Mesenchymal stem cell (in vitro differentiated cells and primary cell): ENCODE measurements at regions not wholly inside any gene's neighbourhood (a gene's known extent, or its start where the extent isn't known, plus 50 kb on each side); places are given as distances from the start of the nearest gene placed in this dataset.

ENCODE experiments used
- DNase-seq: peaks from one replicate; pipeline ENCODE4 v3.0.0-alpha.2; 2013
- H2AFZ ChIP-seq: one replicate; pipeline ENCODE4 v1.6.1; 2013; ENCODE audit warnings: low read depth, mild to moderate bottlenecking, control low read depth, inconsistent platforms, low read length, moderate library complexity
- H2AK5ac ChIP-seq: 2 replicates; pipeline ENCODE4 v1.6.1; 2013; ENCODE audit warnings: low read length, moderate library complexity, mild to moderate bottlenecking, inconsistent platforms; ENCODE audit not compliant: severe bottlenecking
- H2BK120ac ChIP-seq: one replicate; pipeline ENCODE4 v1.6.1; 2013; ENCODE audit warnings: low read depth, mild to moderate bottlenecking, inconsistent platforms, low read length, moderate library complexity
- H2BK12ac ChIP-seq, 2 experiments: one replicate each; pipeline ENCODE4 v1.6.1; 2013; ENCODE audit warnings: inconsistent platforms in 2 of 2, low read length in 2 of 2, mild to moderate bottlenecking in 2 of 2, moderate library complexity in 2 of 2, control low read depth in 1 of 2
- H2BK15ac ChIP-seq: one replicate; pipeline ENCODE4 v1.6.1; 2013; ENCODE audit warnings: mild to moderate bottlenecking, low read depth, inconsistent platforms; ENCODE audit not compliant: poor library complexity, severe bottlenecking
- H2BK5ac ChIP-seq: 2 replicates; pipeline ENCODE4 v1.6.1; 2013; ENCODE audit warnings: low read depth, mild to moderate bottlenecking, low read length, control low read depth, inconsistent platforms; ENCODE audit not compliant: poor library complexity, severe bottlenecking
- H3K14ac ChIP-seq, 2 experiments: one replicate each; pipeline ENCODE4 v1.6.1; 2013; ENCODE audit warnings: inconsistent platforms in 2 of 2, low read length in 2 of 2, control low read depth in 1 of 2, mild to moderate bottlenecking in 1 of 2, moderate library complexity in 1 of 2
- H3K18ac ChIP-seq, 2 experiments: one replicate each; pipeline ENCODE4 v1.6.1; 2013; ENCODE audit warnings: inconsistent platforms in 2 of 2, low read length in 2 of 2, control low read depth in 1 of 2, low read depth in 1 of 2, mild to moderate bottlenecking in 1 of 2
- H3K23ac ChIP-seq, 2 experiments: one replicate each; pipeline ENCODE4 v1.6.1; 2013; ENCODE audit warnings: inconsistent platforms in 2 of 2, low read length in 2 of 2, mild to moderate bottlenecking in 2 of 2, moderate library complexity in 2 of 2, control low read depth in 1 of 2
- H3K27ac ChIP-seq: 2 replicates; pipeline ENCODE4 v1.5.1; 2013; ENCODE audit warnings: mild to moderate bottlenecking, moderate library complexity, low read length, control low read depth, inconsistent platforms; ENCODE audit not compliant: poor library complexity, severe bottlenecking
- H3K27me3 ChIP-seq, 2 experiments: 2 replicates each; pipeline versions ENCODE4 v1.6.1 to v1.7.0; 2013; ENCODE audit warnings: low read length in 2 of 2, mild to moderate bottlenecking in 2 of 2, moderate library complexity in 2 of 2, control low read depth in 1 of 2, inconsistent platforms in 1 of 2; ENCODE audit not compliant: control insufficient read depth in 1 of 2, insufficient read depth in 1 of 2
- H3K36me3 ChIP-seq, 2 experiments: 2 replicates each; pipeline versions ENCODE4 v1.6.1 to v1.7.0; 2013; ENCODE audit warnings: low read length in 2 of 2, control low read depth in 1 of 2, inconsistent platforms in 1 of 2, low read depth in 1 of 2, mild to moderate bottlenecking in 1 of 2; ENCODE audit not compliant: insufficient read depth in 2 of 2, control insufficient read depth in 1 of 2
- H3K4ac ChIP-seq, 2 experiments: one replicate each; pipeline ENCODE4 v1.6.1; 2013; ENCODE audit warnings: inconsistent platforms in 2 of 2, low read length in 2 of 2, mild to moderate bottlenecking in 2 of 2, moderate library complexity in 2 of 2, control low read depth in 1 of 2, low read depth in 1 of 2
- H3K4me1 ChIP-seq: 2 replicates; pipeline ENCODE4 v1.6.1; 2013; ENCODE audit warnings: low read depth, low read length, control low read depth; ENCODE audit not compliant: control insufficient read depth, insufficient read depth
- H3K4me2 ChIP-seq: 2 replicates; pipeline ENCODE4 v1.6.1; 2013; ENCODE audit warnings: low read length, mild to moderate bottlenecking, inconsistent platforms; ENCODE audit not compliant: poor library complexity, severe bottlenecking
- H3K4me3 ChIP-seq, 2 experiments: 2 replicates each; pipeline versions ENCODE4 v1.5.1 to v1.7.0; 2013; ENCODE audit warnings: low read length in 2 of 2, mild to moderate bottlenecking in 2 of 2, control low read depth in 1 of 2, low read depth in 1 of 2; ENCODE audit not compliant: insufficient read depth in 1 of 2
- H3K79me1 ChIP-seq: replicated peaks from 2 replicates; pipeline ENCODE4 v1.6.1; 2013; ENCODE audit warnings: mild to moderate bottlenecking, control low read depth, low read length, inconsistent platforms; ENCODE audit not compliant: poor library complexity, severe bottlenecking
- H3K9ac ChIP-seq: 2 replicates; pipeline ENCODE4 v1.7.0; 2013; ENCODE audit warnings: mild to moderate bottlenecking, low read length, moderate library complexity
- H3K9me3 ChIP-seq: 2 replicates; pipeline ENCODE4 v1.7.0; 2013; ENCODE audit warnings: mild to moderate bottlenecking, low read length; ENCODE audit not compliant: control insufficient read depth
- H4K8ac ChIP-seq: one replicate; pipeline ENCODE4 v1.6.1; 2013; ENCODE audit warnings: inconsistent platforms, mild to moderate bottlenecking, low read length, moderate library complexity
- H4K91ac ChIP-seq: one replicate; pipeline ENCODE4 v1.6.1; 2013; ENCODE audit warnings: mild to moderate bottlenecking, low read length, inconsistent platforms
- WGBS: methylation state at CpG from one replicate; pipeline ENCODE4 v1.1.7; 2013; ENCODE audit warnings: mixed read lengths; 5-methylcytosine and 5-hydroxymethylcytosine counted together

DNA sequence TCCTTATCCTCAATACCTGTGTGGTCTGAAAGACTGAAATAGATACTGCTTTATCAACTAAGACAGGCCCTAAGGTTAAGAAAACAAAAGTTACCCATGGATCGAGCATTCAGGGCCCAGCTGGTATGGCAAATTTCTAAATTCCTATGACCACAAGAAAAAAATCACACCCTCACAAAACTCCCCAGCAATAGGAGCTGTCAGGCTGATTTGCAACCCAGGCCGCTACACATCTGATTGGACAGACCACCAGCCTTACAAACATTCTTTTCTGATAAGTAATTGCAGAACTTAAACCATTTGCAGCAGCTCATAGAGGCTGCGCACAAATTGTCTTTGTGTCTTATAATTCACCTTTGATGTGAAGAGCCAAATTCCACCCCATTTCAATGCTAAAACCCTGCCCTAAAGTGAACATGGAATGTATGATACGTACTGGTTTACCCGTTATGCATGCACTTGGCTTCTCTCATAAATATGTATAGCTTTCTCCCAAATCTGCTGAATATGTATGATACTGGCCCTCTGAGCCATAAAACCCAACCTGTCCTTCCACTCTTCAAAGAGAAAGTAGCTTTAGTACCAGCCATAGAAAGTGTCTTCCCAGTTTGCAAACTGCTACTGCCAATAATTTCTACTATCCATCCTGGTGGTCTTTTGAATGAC lies 842.5 kb downstream of the GRID1 start:
- H3K36me3 ChIP-seq: no peaks in the 10 kb centered on the region
- H2BK5ac ChIP-seq: no peak overlapping the region
- peak overlapping the region in 1 of 2 experiments; percentile 16 for H3K4ac ChIP-seq
- H2AK5ac ChIP-seq: no peak overlapping the region
- H2BK15ac ChIP-seq: no peak overlapping the region
- H3K27ac ChIP-seq: no peak overlapping the region
- no peak overlapping the region for H3K9ac ChIP-seq
- no peaks in the 10 kb centered on the region for H3K4me1 ChIP-seq
- WGBS: 47% methylated on average over 5 of the region's 5 CpGs
- no peak overlapping the region for H3K4me3 ChIP-seq
- H3K23ac ChIP-seq: no peak overlapping the region
- peak overlapping the region; percentile 72 for H4K8ac ChIP-seq
- H3K4me2 ChIP-seq: no peak overlapping the region
- no peak overlapping the region for H2BK120ac ChIP-seq
- peak overlapping the region; percentile 3 to 91 for H3K18ac ChIP-seq
- peak; percentile 75 for DNase-seq
- H2AFZ ChIP-seq: peak overlapping the region; percentile 61
- H2BK12ac ChIP-seq: no peak overlapping the region
- H3K14ac ChIP-seq: no peak overlapping the region
- no peak overlapping the region for H4K91ac ChIP-seq
- H3K27me3 ChIP-seq: peaks cover 0 to 4% of the 10 kb centered on the region in 2 experiments
- H3K79me1 ChIP-seq: no peaks in the 10 kb centered on the region
- H3K9me3 ChIP-seq: peaks cover 4% of the 10 kb centered on the region

DNA sequence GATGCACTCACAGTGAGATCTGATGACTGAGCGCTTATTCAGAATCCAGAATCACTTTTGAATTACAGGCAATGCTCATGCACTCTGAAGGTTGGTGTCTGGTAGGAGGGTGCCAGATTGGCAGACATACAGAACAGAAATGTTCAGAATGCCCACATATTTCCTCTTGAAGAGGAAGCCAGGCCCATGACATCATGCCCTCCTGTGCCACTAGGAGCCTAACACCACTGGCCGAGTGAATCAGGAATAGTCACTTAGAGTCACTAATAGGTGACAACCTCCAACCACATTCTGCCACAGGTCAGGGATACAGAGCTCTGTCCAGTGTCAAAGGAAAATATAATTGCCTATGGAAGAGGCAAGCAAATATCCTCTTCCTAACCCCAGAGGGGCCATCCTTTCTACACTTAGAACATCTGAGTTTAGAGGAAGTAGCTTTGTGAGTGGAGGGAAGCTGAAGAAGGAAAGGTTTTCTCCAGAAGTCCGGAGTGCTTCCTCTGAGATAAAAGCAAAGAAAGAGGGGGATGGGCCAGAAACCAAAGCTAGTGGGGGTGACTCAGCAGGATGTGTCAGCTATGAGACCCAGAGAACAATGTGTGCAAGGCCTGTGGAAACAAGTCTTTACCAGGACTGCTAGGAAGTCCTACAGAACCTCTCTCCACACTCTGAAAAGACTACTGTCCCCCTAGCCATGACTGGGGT lies 838.8 kb downstream of the GRID1 start:
- H3K27me3 ChIP-seq: peaks cover 0 to 4% of the 10 kb centered on the region in 2 experiments
- H3K14ac ChIP-seq: no peak overlapping the region
- no peak overlapping the region for H4K91ac ChIP-seq
- H2AFZ ChIP-seq: no peak overlapping the region
- no peak overlapping the region for H2AK5ac ChIP-seq
- no peak overlapping the region for H3K9ac ChIP-seq
- no peak overlapping the region for H3K4ac ChIP-seq
- no peak overlapping the region for H2BK5ac ChIP-seq
- H2BK120ac ChIP-seq: no peak overlapping the region
- H2BK15ac ChIP-seq: no peak overlapping the region
- no peaks in the 10 kb centered on the region for H3K4me1 ChIP-seq
- H3K4me3 ChIP-seq: no peak overlapping the region
- H3K4me2 ChIP-seq: no peak overlapping the region
- H3K79me1 ChIP-seq: no peaks in the 10 kb centered on the region
- no peak overlapping the region for H2BK12ac ChIP-seq
- H3K18ac ChIP-seq: no peak overlapping the region
- no peak overlapping the region for H3K27ac ChIP-seq
- H4K8ac ChIP-seq: peak overlapping the region; percentile 13
- WGBS: 62% methylated on average over 3 of the region's 3 CpGs
- H3K36me3 ChIP-seq: no peaks in the 10 kb centered on the region
- peaks cover 8% of the 10 kb centered on the region for H3K9me3 ChIP-seq
- no peak for DNase-seq
- no peak overlapping the region for H3K23ac ChIP-seq

DNA sequence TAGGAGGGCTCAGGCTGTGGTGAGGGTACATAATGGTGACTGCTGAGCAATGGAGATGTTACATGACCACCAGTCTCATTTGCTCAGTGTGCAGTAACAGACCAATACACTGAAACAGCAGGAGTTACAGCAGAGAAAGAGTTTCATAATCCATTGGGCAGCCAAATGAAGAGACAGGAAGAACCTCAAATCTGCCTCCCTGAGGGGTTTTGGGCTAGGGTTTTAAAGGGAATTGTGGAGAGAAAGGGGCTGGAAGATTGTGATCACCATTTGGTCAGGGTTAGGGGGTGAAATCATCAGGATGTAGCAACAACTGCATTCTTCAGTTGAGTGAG lies 838.3 kb downstream of the GRID1 start:
- Histone ChIP-seq H3K4me2 (no peak overlapping the region), H2BK120ac (no peak overlapping the region), H4K8ac (peak overlapping the region; percentile 13), H2AK5ac (no peak overlapping the region), H4K91ac (no peak overlapping the region), H2BK5ac (no peak overlapping the region), H3K79me1 (no peaks in the 10 kb centered on the region), H3K27ac (no peak overlapping the region), H3K23ac (no peak overlapping the region), H3K27me3 (peaks cover 0 to 4% of the 10 kb centered on the region in 2 experiments), H3K36me3 (no peaks in the 10 kb centered on the region), H3K9ac (no peak overlapping the region), H3K4me1 (no peaks in the 10 kb centered on the region), H3K4me3 (no peak overlapping the region), H3K9me3 (peaks cover 8% of the 10 kb centered on the region), H3K4ac (no peak overlapping the region), H2AFZ (no peak overlapping the region), H3K18ac (no peak overlapping the region), H2BK15ac (no peak overlapping the region), H2BK12ac (no peak overlapping the region), H3K14ac (no peak overlapping the region)
- no peak for DNase-seq

DNA sequence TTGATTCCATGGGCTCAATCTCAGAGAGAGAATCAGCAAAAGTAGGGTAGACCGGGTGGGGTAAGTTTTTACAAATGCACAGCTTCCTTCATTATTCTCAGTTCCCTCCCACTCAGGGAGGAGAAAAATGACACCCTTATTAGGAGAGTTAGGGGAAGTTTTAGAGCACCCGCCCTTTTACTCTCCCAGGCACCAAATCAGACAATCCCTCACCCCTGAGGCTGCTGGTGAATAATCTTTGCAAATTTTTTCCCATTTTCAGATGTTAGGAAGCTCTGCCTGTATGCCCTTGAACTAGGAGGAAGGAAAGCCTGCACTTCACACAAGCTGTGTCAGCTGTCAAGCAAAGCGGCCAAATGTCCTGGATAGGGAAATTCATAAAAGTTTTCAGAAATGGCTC lies 834.9 kb downstream of the GRID1 start:
- H2AK5ac ChIP-seq: no peak overlapping the region
- no peak overlapping the region for H4K91ac ChIP-seq
- H3K9me3 ChIP-seq: peaks cover 9% of the 10 kb centered on the region
- H3K4ac ChIP-seq: no peak overlapping the region
- H3K4me3 ChIP-seq: no peak overlapping the region
- 90% methylated on average over 2 of the region's 3 CpGs for WGBS
- H3K36me3 ChIP-seq: no peaks in the 10 kb centered on the region
- H2AFZ ChIP-seq: no peak overlapping the region
- no peak overlapping the region for H2BK15ac ChIP-seq
- H3K27ac ChIP-seq: no peak overlapping the region
- no peak overlapping the region for H4K8ac ChIP-seq
- no peak overlapping the region for H2BK120ac ChIP-seq
- H3K4me1 ChIP-seq: no peaks in the 10 kb centered on the region
- H3K9ac ChIP-seq: no peak overlapping the region
- no peak overlapping the region for H3K4me2 ChIP-seq
- no peak overlapping the region for H2BK12ac ChIP-seq
- H3K14ac ChIP-seq: no peak overlapping the region
- H2BK5ac ChIP-seq: no peak overlapping the region
- H3K23ac ChIP-seq: no peak overlapping the region
- H3K27me3 ChIP-seq: no peaks in the 10 kb centered on the region
- DNase-seq: no peak
- no peaks in the 10 kb centered on the region for H3K79me1 ChIP-seq
- no peak overlapping the region for H3K18ac ChIP-seq
